HG02970 (cell line): ENCODE measurements at regions not wholly inside any gene's neighbourhood (a gene's known extent, or its start where the extent isn't known, plus 50 kb on each side); places are given as distances from the start of the nearest gene placed in this dataset.

Source experiments
- ATAC-seq: cut with Tn5 transposase; IDR thresholded peaks from one replicate; pipeline ENCODE4 v1.9.1; 2021; ENCODE audit warnings: mild to moderate bottlenecking, moderate library complexity, moderate number of reproducible peaks; ENCODE audit not compliant: unreplicated experiment, low FRiP score

DNA sequence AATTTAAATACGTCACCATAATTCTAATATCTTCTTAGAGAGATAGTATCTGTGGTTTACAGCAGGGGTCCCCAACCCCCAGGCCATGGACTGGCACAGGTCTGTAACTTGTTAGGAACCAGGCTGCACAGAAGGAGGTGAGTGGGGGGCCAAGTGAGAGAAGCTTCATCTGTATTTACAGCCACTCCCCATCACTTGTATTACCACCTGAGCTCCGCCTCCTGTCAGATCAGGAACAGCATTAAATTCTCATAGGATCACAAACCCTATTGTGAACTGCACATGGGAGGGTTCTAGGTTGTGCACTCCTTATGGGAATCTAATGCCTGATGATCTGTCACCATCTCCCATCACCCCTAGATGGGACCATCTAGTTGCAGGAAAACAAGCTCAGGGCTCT is 282.6 kb downstream of the ICOS start:
- ATAC-seq, result no peak

DNA sequence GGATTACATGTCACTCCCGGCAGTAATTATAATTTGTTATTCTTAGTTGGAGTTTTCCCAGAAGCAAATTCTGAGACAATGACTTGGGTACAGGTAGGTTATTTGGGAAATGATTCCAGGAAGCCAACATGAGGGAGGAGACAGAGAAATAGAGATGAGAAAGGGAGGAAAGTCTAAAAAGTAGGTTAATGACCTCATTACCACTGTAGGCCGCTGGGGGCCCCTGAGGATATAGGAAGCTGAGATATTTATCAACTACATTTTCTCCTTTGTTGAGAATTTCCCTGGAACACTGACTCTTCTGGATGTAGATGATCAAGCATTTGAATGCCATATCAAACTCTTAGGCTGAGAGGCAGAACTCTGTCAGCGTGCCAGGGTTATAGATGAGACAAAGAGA is 284.3 kb downstream of the ICOS start:
- no peak for ATAC-seq

GRCh38 chr2:204223046-204223445 is 286.5 kb downstream of the ICOS start:
- no peak for ATAC-seq

- no peak for ATAC-seq
These were observed 287.0 kb downstream of the ICOS start for GRCh38 chr2:204223544-204223943.

- no peak for ATAC-seq
These were observed 289.1 kb downstream of the ICOS start for GRCh38 chr2:204225671-204226073.

DNA sequence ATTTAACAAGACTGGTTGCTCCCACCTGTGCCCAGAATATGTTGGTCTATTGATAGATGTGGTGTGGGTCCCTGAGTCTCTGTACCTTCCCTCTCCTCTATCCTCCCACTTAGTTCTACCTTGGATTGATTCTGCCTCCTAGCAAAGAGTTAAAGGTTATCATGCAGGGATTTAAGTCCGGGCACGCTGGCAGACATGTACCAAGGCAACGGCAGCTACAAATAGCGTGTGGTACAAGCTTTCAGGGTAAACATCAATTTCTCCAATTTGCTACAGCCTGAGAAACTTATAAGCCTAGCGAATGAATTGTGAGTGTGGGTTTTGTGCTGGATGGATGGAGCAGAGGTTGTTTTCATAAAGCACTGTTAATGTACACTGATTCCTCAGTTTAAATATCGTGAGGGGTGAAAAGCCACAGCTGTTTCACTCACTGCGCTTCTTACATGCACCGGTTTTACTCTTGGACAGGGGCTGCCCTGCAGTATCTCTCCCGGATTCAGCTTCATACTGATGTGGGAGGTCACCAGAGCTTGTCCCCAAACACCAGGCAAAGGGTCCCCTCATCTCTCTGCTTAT is 289.8 kb downstream of the ICOS start:
- ATAC-seq, result no peak

GRCh38 chr2:204228169-204228886 is 291.8 kb downstream of the ICOS start:
- no peak for ATAC-seq

DNA sequence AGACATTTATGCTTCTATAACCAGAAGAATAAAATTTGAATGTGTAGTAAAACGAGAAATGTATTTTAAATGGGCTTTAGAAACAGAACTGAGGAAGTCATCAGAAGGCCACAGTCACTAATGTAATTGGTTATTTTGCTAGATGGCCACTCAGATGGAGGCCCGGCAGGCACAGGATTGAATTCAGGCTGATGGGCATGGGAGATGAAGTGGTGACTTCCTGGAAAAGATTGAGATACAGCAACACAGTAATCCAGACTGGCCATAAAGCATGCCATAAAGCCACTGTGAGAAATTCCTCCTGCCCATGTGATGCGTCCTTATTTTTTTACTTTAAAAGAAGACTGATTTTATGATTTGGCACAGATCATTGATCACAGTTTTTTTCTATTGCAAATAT is 297.7 kb downstream of the ICOS start:
- no peak for ATAC-seq

DNA sequence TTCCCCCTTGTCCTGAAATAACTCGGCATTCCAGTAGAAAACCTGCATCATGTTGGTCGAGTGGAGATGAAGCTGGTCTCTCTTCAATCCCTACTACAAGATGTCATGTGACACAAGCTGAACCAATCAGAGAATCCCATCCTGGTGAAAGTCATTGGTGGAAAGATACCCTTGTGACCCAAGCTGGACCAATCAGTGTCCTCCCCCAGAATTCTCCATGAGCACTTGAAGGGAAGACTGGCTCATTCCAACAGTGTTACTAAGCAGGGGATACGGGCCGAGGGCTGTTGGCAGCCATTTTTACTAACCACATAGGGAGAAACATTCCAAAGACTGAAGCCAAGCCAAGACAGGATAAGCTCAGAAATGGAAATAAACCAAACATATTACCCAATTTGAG is 298.3 kb downstream of the ICOS start:
- ATAC-seq, result no peak

GRCh38 chr2:204237416-204237815 is 300.9 kb downstream of the ICOS start:
- ATAC-seq, result no peak

DNA sequence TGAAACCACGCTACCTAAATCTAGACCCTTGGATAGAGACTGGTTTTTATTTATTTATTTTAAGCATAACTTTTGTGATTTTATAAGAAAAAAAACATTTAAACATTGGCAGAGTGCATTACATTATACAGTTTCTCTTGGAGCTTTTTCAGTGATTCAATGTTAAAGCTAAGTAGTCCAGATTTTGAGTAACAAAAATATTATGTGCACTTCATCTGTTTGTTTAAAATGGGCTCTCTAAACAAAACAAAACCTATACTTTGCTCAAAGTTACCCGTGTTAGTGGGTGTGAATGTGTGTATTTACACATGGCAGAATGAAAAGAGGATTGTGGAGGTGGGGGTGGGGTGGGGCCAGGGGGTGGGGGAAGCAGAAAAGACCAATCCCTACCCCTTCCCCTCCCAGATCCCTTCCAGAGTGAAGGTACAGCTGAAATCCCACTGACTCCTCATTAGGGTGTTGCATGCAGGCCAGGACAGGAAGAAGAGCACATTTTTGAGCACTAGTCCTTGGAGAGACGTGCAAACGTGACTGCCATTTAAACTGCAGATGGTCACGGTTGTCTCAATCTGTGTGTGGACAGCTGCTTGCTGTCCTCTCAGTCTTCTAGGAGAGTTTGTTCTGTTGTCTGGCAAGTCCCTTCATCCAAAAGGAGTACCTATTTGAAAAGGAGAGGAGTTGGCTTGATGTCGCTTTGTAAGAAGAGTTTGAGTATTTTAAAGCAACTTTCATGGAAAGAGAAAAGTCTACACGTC is 303.0 kb downstream of the ICOS start:
- ATAC-seq, result no peak

DNA sequence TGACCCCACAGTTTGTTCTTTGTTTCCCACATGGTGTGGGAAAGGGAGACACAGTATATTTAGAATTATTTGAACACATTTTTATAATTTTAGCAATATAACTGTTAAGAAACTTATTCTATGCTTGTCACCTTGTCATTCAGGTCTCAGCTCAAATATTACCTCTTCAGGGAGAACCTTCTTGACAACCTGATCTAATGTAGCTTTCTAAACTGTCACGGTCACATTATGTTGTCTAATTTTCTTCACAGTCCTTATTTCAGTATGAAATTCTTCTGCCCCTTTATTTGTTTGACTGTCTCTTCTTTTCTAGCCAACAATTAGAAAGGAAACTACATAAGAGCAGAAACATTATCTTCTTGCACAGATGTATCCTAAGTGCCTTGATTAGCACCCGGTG is 304.3 kb upstream of the PARD3B start:
- ATAC-seq, result no peak

- no peak for ATAC-seq
These were observed 295.8 kb upstream of the PARD3B start for GRCh38 chr2:204249437-204249836.

- no peak for ATAC-seq
These were observed 294.6 kb upstream of the PARD3B start for GRCh38 chr2:204250692-204251091.

- no peak for ATAC-seq
These were observed 293.9 kb upstream of the PARD3B start for GRCh38 chr2:204251158-204251997.

DNA sequence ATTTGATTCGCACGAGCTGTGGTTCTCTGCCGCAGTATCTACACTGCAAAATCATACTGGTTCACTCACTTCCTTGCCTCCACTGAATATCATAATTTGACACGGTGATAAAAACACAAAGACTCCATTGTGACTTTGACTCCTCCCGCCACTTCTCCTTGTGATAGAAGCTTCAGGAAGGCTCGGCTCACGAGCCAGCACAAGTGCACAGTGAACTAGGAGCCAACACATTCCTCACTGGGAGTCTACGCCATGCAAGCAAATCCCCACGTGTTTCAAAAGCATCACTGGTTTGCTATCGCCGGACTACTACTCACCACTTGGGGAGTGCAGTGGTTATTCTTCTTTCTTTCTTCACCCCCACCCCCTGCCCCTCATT is 293.3 kb upstream of the PARD3B start:
- ATAC-seq, result no peak

- no peak for ATAC-seq
These were observed 290.2 kb upstream of the PARD3B start for GRCh38 chr2:204255071-204255470.

- no peak for ATAC-seq
These were observed 289.7 kb upstream of the PARD3B start for GRCh38 chr2:204255526-204255925.

DNA sequence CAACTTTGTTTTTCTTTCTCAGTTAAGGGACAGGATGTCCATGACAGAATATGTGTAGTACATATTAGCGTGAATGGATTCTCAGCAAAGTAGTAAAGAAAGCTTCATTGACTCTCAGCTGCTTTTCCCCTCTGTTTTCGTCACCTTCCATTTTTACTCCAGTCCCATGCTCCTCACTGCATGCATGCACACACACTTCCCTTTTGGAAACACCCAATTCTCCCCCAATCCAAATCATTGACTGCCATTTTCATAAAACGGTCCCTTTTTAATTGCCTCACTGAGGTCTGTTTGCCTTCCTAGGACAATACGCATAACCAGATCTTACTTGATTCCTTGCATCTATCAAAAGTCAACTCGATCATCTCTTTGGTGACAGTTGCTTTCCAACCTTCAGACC is 287.5 kb upstream of the PARD3B start:
- no peak for ATAC-seq

- no peak for ATAC-seq
These were observed 286.4 kb upstream of the PARD3B start for GRCh38 chr2:204258890-204259289.
